ACHN (cell line): ENCODE measurements at regions not wholly inside any gene's neighbourhood (a gene's known extent, or its start where the extent isn't known, plus 50 kb on each side); places are given as distances from the start of the nearest gene placed in this dataset.
"Not testable (repeated sequence)": the region's sequence is repeated elsewhere in the genome, so short reads cannot be mapped to it uniquely, and the experiment has no call there.

Source experiments
- DNase-seq: peaks from one replicate; pipeline ENCODE4 v3.0.0-alpha.2; 2015
- in situ Hi-C: cut with HindIII; loops from 2 replicates; pipeline ENCODE4 v1.10.0; 2017; ENCODE audit warnings: low sequenced_read_pairs, low pct_ligation_motif_present, low pct_unique_long_range_greater_than_20kb

DNA sequence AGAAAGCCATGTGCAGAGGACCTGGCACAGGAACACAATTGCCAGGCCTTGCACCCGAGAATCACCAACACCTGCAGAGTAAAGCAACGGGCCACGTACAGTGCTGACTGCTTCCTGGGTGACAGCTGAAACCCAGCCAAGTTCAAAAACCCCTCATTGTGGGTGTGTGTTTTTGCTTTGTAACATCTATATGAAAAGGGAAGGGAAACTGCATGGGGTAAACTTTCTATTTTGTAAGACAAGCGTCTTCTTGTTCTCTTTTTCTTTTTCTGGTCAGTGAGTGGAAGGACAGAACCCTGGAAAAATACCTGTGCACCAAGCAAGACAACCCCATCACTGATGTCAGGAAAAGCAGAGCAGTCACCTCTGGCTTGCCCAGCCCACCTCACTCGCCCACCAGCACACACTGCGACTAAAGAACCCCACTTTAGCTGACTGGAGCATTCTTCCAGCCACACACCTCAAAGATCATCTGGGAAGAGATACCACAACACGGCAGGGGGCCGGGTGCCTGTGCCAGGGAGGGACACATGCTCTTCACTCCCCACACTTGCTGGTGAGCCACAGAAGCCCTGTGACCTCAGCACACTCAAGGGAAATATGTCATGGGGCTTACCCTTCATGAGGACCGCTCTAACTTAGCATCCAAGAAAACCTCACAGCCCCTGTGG, 172.3 kb downstream of the NDUFA12 start:
- no peak for DNase-seq
- in situ Hi-C loops: no loop called here

DNA sequence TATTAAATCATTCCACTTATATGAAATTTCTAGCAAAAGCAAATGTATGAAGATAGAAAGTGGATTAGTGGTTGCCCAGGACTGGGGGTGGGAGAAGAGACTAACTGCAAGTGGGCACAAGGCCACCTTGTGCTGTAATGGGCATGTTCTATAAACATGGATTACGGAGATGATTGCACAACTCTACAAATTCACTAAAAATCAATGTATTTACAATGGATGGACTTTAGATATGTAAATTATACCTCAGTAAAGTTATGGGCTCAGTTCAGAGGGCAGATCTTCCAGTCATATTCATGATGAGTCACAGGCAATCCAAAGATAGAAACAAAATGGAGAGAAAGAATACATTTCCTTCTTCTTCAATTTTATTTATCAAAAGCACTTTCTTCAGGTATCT, 173.9 kb downstream of the NDUFA12 start:
- DNase-seq: no peak
- in situ Hi-C loops: no loop called here

DNA sequence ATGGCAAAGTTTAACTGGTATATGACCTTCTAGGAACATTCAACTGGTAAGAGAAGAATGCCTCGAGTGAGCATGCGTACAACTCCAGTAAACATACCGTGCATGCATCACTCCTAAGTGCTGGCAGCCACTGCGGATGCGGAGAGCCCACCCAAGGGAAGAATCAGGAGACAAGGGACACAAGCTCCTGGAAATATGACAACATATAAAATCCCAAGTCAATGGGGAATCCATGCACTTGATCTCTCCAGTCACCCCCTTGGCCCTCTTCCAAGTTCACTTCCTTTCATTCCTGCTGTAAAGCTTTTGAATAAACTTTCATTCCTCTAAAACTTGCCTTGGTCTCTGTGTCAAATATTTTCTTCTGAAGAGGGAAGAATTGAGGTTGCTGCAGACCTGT, 168.7 kb upstream of the TMCC3 start:
- DNase-seq: no peak
- in situ Hi-C loops: no loop called here

- no peak for DNase-seq
- in situ Hi-C loops: no loop called here
Observed at GRCh38 chr12:94817695-94818075, 167.3 kb upstream of the TMCC3 start.

GRCh38 chr12:94817201-94817600, 166.8 kb upstream of the TMCC3 start:
- in situ Hi-C loops, DNase-seq: not testable (repeated sequence)

- DNase-seq, in situ Hi-C loops: not testable (repeated sequence)
Observed at GRCh38 chr12:94816746-94817145, 166.4 kb upstream of the TMCC3 start.

- no peak for DNase-seq
- in situ Hi-C loops: no loop called here
Observed at GRCh38 chr12:94815958-94816357, 165.6 kb upstream of the TMCC3 start.

DNA sequence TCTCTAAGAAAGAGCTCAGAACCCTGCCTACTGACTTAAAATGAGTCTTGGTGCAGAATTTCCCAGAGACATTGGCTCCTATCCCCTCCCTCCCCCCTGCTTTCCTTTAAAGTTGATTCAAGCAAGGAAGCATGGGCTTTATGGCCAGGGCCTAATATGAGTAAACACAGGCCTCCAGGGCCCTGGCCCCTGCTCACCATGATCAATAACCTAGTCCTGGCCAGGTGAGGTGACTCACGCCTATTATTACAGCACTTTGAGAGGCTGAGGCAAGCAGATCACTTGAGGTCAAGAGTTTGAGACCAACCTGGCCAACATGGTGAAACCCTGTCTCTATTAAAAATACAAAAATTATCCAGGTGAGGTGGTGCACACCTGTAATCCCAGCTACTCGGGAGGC, 165.1 kb upstream of the TMCC3 start:
- no peak for DNase-seq
- in situ Hi-C loops: no loop called here

GRCh38 chr12:94813314-94813713, 163.0 kb upstream of the TMCC3 start:
- peak; percentile 52 for DNase-seq
- in situ Hi-C loops: no loop called here

- in situ Hi-C loops: no loop called here
- DNase-seq: no peak
Observed at GRCh38 chr12:94812345-94812744, 162.0 kb upstream of the TMCC3 start.

DNA sequence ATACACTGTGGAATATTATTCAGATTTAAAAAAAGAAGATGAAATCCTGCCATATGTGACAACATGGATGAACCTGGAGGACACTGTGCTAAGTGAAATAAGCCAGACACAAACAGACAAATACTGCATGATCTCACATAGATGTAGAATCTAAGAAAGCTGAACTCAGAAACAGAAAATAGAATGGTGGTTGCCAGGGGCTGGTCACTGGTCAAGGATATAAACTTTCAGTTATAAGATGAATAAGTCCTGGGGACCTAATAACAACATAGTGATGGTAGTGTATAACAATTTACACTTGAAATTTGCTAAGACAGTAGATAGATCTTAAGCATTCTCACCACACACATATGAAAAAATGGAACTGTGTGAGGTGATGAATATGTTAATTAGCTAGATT, 161.3 kb upstream of the TMCC3 start:
- in situ Hi-C loops: no loop called here
- DNase-seq: no peak

GRCh38 chr12:94807951-94808350, 157.6 kb upstream of the TMCC3 start:
- in situ Hi-C loops: no loop called here
- no peak for DNase-seq

GRCh38 chr12:94806617-94807016, 156.3 kb upstream of the TMCC3 start:
- in situ Hi-C loops: no loop called here
- DNase-seq: no peak

DNA sequence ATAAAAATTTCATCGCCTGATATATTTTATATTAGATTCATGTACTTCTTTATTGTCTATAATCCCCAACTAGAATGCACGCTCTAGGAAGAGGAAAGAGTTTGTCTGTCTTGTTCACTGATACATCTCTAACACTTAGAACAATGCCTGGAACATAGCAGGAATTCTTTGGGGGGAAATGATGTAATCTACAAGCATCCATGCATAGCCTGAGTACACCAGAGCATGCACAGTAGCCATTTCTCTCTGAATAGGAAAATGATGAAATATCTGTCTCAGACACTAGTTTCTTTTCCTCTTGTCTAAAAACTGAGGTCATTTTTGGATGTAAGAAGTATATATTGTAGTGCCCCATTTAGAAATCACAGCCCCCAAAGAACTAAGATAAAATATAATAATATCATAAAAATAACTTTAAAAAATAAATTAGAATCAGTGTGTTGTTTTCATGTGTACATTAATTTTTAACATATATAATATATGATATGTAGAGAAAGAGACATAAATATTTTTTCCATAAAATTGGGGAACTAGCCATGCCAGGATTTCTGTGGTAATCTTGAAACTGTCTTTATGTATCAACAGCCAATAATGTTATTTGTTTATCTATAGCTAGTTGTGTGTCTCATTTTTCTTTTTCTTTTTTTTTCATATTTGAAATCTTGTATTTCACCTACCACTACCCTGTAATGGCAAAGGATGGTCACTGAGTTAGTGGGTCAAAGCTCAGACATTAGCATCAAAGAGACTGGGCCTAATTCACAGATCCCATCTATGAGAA, 155.6 kb upstream of the TMCC3 start:
- in situ Hi-C loops: no loop called here
- peak; percentile 98 for DNase-seq

DNA sequence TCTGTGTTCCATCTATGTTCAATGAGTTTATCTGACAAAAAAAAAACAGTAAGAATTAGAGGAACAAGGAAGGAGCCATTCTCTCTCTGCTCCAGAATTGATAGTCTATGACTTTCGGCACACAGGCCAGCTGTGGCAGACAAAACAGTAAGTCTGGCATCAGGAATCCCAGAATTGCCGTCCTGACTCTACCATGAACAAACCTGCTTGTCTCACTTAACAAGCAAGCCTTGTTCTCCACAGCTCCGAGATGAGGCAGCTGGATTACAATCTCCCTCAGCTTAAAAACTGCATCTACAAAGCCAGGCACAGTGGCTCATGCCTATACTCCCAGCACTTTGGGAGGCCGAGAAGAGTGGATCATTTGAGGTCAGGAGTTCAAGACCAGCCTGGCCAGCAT, 153.6 kb upstream of the TMCC3 start:
- in situ Hi-C loops: no loop called here
- DNase-seq: no peak

GRCh38 chr12:94802796-94803195, 152.4 kb upstream of the TMCC3 start:
- in situ Hi-C loops: no loop called here
- DNase-seq: no peak

- no peak for DNase-seq
- in situ Hi-C loops: no loop called here
Observed at GRCh38 chr12:94801745-94802144, 151.4 kb upstream of the TMCC3 start.

DNA sequence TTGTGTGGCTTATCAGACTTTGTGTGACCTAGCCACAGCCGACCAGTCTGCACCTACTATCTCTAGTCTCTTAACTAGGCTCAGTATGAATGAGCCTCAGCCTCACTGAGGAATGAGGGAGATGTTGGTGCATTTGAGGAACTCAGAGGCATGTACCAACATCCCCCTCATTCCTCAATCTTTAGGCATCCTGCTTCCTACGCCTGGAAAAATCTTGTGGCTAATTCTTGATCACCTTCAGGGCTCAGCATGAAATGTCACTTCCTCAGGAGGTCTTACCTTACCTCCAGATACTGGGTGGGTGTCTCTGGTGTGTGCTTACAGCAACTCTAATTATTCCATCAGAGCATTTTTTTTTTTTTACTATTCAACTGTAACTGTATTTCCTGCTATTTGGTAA, 148.8 kb upstream of the TMCC3 start:
- DNase-seq: no peak
- in situ Hi-C loops: no loop called here

DNA sequence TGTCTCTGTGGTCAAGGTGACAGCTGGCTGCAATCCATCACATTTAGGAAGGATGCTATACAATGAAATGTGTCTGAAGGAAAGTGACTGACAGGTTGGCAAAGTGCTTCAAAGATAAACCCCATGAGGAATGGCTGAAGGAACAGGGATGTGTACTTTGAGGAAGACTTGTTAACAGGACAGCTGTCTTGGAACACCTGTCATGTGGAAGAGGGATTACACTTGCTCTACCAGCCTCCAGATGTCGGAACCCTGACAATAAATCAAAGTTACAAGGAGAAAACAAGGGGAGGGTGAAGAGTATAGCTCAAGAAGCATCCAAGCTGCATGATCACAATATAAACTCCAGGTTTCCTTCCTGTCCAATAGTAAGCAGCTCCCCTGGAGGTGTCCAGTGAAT, 147.8 kb upstream of the TMCC3 start:
- in situ Hi-C loops: no loop called here
- DNase-seq: no peak

DNA sequence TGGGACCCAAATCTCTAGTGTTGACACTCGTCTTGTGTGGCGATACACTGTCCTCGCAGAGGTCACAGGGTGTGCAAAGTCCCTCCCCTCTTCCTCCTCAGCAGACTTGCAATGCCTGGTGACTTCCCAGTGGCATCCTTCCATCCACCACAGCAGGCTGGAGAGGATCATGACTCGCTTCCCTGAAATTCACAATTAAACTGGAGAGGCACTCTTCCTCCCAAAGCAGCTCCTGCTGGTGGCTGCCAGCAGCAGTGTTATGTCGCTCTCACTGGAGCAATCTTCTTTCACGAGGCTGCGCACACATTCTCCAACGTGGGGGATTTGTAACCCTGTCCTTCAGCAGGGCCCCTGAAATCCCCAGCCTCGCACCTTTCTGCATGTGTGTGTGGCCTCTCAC, 145.2 kb upstream of the TMCC3 start:
- in situ Hi-C loops: no loop called here
- DNase-seq: peak; percentile 96
